ENCODE measurements at regions not wholly inside any gene's neighbourhood (a gene's known extent, or its start where the extent isn't known, plus 50 kb on each side); places are given as distances from the start of the nearest gene placed in this dataset.

DNA sequence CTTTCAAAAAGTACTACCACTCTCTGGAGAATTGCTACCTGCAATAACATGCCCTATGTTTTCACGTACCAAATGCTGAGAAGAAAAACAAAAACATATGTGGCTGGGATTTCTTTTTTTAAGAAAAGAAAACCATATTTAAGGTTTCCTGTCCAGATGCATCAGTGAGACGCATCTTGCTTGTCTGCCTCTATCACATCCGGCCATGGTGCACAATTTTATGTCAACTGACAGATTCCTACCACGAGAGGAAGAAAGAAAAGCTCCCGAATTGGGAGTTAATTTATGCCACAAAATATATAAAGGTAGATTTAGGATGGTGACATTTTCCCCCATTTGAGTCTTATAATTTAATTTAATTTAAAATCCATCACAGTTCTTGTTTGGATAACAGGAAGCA lies 62.3 kb upstream of the COL24A1 start:
- TF ChIP-seq, protein P1, sequence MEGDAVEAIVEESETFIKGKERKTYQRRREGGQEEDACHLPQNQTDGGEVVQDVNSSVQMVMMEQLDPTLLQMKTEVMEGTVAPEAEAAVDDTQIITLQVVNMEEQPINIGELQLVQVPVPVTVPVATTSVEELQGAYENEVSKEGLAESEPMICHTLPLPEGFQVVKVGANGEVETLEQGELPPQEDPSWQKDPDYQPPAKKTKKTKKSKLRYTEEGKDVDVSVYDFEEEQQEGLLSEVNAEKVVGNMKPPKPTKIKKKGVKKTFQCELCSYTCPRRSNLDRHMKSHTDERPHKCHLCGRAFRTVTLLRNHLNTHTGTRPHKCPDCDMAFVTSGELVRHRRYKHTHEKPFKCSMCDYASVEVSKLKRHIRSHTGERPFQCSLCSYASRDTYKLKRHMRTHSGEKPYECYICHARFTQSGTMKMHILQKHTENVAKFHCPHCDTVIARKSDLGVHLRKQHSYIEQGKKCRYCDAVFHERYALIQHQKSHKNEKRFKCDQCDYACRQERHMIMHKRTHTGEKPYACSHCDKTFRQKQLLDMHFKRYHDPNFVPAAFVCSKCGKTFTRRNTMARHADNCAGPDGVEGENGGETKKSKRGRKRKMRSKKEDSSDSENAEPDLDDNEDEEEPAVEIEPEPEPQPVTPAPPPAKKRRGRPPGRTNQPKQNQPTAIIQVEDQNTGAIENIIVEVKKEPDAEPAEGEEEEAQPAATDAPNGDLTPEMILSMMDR (conservative IDR thresholded peaks at IDR 0.05; ENCODE audit: low read depth, low read length), result no peak
- TF ChIP-seq EZH2 (IDR thresholded peaks at IDR 0.05; ENCODE audit: low read length, unreplicated experiment), result no peak
